ENCODE measurements at regions not wholly inside any gene's neighbourhood (a gene's known extent, or its start where the extent isn't known, plus 50 kb on each side); places are given as distances from the start of the nearest gene placed in this dataset.
A peak's percentile ranks its signal among the peaks of the same experiment; 100 is the strongest.

- Histone ChIP-seq H3K4me3 (no peak overlapping the region), H3K4me2 (peak overlapping the region; percentile 33), H3K9me3 (ENCODE audit: low read depth) (no peaks in the 10 kb centered on the region), H4K20me1 (ENCODE audit: insufficient read depth, poor library complexity, severe bottlenecking) (no peaks in the 10 kb centered on the region), H3K36me3 (replicated peaks; ENCODE audit: insufficient read depth, low read depth) (no peaks in the 10 kb centered on the region), H2AFZ (no peak overlapping the region), H3K4me1 (ENCODE audit: insufficient read depth) (no peaks in the 10 kb centered on the region), H3K9me2 (replicated peaks; ENCODE audit: insufficient read depth) (no peaks in the 10 kb centered on the region), H3K27ac (peak overlapping the region; percentile 8), H3K79me2 (no peaks in the 10 kb centered on the region), H3K27me3 (no peaks in the 10 kb centered on the region)
- 52% methylated on average over 6 of the region's 6 CpGs for WGBS (ENCODE audit: low lambda C conversion rate, missing lambda C conversion rate)
- no peak for TF ChIP-seq EZH2phosphoT487 (IDR thresholded peaks at IDR 0.05; ENCODE audit: low read depth, severe bottlenecking, unreplicated experiment)
- TF ChIP-seq CTCF (IDR thresholded peaks at IDR 0.05; ENCODE audit: poor library complexity): no peak
- TF ChIP-seq EZH2 (IDR thresholded peaks at IDR 0.05; ENCODE audit: borderline replicate concordance): no peak
- DNase-seq (ENCODE audit: low spot score): no peak
These were observed 171.1 kb upstream of the STT3B start for GRCh38 chr3:31361371-31362273.

- no peak overlapping the region for H3K4me3 ChIP-seq
- H3K27me3 ChIP-seq: no peaks in the 10 kb centered on the region
- no peaks in the 10 kb centered on the region for H3K4me1 ChIP-seq (ENCODE audit: insufficient read depth)
- no peaks in the 10 kb centered on the region for H3K79me2 ChIP-seq
- no peaks in the 10 kb centered on the region for H3K9me3 ChIP-seq (ENCODE audit: low read depth)
- H3K9me2 ChIP-seq (replicated peaks; ENCODE audit: insufficient read depth): no peaks in the 10 kb centered on the region
- H3K27ac ChIP-seq: no peak overlapping the region
- H2AFZ ChIP-seq: no peak overlapping the region
- no peaks in the 10 kb centered on the region for H4K20me1 ChIP-seq (ENCODE audit: insufficient read depth, poor library complexity, severe bottlenecking)
- H3K4me2 ChIP-seq: no peak overlapping the region
- no peaks in the 10 kb centered on the region for H3K36me3 ChIP-seq (replicated peaks; ENCODE audit: insufficient read depth, low read depth)
- 97% methylated on average over 1 of the region's 1 CpG for WGBS (ENCODE audit: low lambda C conversion rate, missing lambda C conversion rate)
- DNase-seq (ENCODE audit: low spot score): no peak
- TF ChIP-seq EZH2 (IDR thresholded peaks at IDR 0.05; ENCODE audit: borderline replicate concordance) (no peak), EZH2phosphoT487 (IDR thresholded peaks at IDR 0.05; ENCODE audit: low read depth, severe bottlenecking, unreplicated experiment) (no peak), CTCF (IDR thresholded peaks at IDR 0.05; ENCODE audit: poor library complexity) (no peak)
These were observed 168.5 kb upstream of the STT3B start for GRCh38 chr3:31364188-31364587.

GRCh38 chr3:31364711-31365110, 168.0 kb upstream of the STT3B start:
- Histone ChIP-seq H3K4me2 (no peak overlapping the region), H3K36me3 (replicated peaks; ENCODE audit: insufficient read depth, low read depth) (no peaks in the 10 kb centered on the region), H3K79me2 (no peaks in the 10 kb centered on the region), H4K20me1 (ENCODE audit: insufficient read depth, poor library complexity, severe bottlenecking) (no peaks in the 10 kb centered on the region), H3K9me3 (ENCODE audit: low read depth) (no peaks in the 10 kb centered on the region), H3K27me3 (no peaks in the 10 kb centered on the region), H3K9me2 (replicated peaks; ENCODE audit: insufficient read depth) (no peaks in the 10 kb centered on the region), H3K27ac (no peak overlapping the region), H2AFZ (no peak overlapping the region), H3K4me1 (ENCODE audit: insufficient read depth) (peaks cover 2% of the 10 kb centered on the region), H3K4me3 (no peak overlapping the region)
- TF ChIP-seq EZH2phosphoT487 (IDR thresholded peaks at IDR 0.05; ENCODE audit: low read depth, severe bottlenecking, unreplicated experiment) (no peak), CTCF (IDR thresholded peaks at IDR 0.05; ENCODE audit: poor library complexity) (no peak), EZH2 (IDR thresholded peaks at IDR 0.05; ENCODE audit: borderline replicate concordance) (no peak)
- DNase-seq (ENCODE audit: low spot score): no peak
